AG09309 (cell line): ENCODE measurements at regions not wholly inside any gene's neighbourhood (a gene's known extent, or its start where the extent isn't known, plus 50 kb on each side); places are given as distances from the start of the nearest gene placed in this dataset.
"Not testable (repeated sequence)": the region's sequence is repeated elsewhere in the genome, so short reads cannot be mapped to it uniquely, and the experiment has no call there.

ENCODE experiments used
- DNase-seq: peaks from one replicate; pipeline ENCODE4 v3.0.0-alpha.2; 2010; ENCODE audit warnings: low read depth
- H3K4me3 ChIP-seq: 2 replicates; pipeline ENCODE4 v1.5.1; 2011; ENCODE audit warnings: mild to moderate bottlenecking, low read depth, low read length, moderate library complexity; ENCODE audit not compliant: control insufficient read depth
- TF ChIP-seq, protein P1 (sequence below): IDR thresholded peaks from 2 replicates; pipeline ENCODE4 v1.5.1; 2011; ENCODE audit warnings: mild to moderate bottlenecking, low read depth, low read length, inconsistent platforms; ENCODE audit not compliant: insufficient read depth, control insufficient read depth; ENCODE audit errors: missing control alignments

DNA sequence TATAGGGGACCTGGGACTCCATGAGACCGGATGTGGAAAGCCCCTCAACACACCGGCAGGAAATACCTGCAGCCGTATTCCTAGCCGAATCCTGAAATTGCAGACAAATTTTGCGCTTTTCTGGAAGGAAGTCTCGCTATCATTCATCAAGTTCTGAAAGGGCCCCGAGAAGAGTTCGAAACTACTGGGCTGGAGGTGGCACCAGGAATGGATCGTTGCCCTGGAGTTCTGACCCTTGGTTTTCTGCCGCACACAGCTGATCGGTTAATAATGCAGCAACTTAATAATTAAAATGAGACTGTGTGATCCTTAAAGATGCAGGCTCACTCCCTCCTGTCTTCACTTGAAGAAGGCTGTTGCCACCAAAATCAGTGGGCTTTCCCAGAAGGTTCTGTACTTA is 55.7 kb upstream of the MRTFB start:
- DNase-seq = no peak
- H3K4me3 ChIP-seq = no peak overlapping the region
- TF ChIP-seq, protein P1, sequence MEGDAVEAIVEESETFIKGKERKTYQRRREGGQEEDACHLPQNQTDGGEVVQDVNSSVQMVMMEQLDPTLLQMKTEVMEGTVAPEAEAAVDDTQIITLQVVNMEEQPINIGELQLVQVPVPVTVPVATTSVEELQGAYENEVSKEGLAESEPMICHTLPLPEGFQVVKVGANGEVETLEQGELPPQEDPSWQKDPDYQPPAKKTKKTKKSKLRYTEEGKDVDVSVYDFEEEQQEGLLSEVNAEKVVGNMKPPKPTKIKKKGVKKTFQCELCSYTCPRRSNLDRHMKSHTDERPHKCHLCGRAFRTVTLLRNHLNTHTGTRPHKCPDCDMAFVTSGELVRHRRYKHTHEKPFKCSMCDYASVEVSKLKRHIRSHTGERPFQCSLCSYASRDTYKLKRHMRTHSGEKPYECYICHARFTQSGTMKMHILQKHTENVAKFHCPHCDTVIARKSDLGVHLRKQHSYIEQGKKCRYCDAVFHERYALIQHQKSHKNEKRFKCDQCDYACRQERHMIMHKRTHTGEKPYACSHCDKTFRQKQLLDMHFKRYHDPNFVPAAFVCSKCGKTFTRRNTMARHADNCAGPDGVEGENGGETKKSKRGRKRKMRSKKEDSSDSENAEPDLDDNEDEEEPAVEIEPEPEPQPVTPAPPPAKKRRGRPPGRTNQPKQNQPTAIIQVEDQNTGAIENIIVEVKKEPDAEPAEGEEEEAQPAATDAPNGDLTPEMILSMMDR = no peak

DNA sequence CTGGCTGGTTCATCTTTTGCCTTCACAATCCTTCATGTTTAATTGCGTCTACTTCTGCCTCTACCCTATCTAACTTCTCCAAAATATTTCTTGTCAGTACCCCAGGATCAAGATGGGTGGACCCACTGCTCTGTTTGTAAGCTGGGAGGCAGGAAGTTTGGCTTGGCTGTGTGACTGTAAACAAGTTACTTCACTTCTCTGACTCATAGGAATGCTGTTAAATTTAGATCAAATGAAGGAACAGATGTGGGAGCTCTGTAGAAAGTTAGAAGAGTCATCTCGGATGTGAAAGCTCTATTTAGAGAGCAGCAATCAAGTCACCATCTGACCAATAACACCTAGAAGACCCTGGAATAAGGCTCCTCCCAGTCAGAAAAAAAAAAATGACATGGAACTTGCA is 55.2 kb upstream of the MRTFB start:
- DNase-seq = peak; percentile 60
- TF ChIP-seq, protein P1 = no peak
- no peak overlapping the region for H3K4me3 ChIP-seq

DNA sequence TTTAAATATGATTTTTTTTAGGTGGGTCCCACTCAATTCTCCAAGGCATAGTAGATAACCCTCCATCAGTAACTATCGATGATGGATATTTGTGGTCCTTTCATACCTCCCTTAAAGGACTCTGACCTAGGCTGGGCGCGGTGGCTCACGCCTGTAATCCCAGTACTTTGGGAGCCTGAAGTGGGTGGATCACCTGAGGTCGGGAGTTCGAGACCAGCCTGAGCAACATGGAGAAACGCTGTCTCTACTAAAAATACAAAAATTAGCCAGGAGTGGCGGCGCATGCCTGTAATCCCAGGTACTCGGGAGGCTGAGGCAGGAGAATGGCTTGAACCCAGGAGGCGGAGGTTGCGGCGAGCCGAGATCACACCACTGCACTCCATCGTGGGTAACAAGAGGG is 54.8 kb upstream of the MRTFB start:
- not testable (repeated sequence) for DNase-seq, H3K4me3 ChIP-seq

DNA sequence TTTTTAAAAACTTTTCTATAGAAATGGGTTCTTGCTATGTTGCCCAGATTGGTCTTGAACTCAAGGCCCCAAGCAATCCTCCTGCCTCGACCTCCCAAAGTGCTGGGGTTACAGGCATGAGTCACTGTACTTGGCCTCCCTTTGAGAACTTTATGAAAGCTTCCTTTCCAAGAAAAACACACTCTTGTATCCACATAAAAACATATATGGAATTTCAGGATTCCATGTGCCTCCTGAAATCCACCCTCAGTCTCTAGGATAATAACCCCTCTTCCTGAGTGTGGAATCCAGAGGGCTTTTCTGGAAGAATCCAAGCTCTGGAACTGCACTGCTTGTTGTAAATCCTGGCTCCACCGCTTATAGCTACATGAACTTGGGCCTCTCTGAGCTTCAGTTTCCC is 53.2 kb upstream of the MRTFB start:
- TF ChIP-seq, protein P1 = no peak
- no peak overlapping the region for H3K4me3 ChIP-seq
- DNase-seq = no peak

DNA sequence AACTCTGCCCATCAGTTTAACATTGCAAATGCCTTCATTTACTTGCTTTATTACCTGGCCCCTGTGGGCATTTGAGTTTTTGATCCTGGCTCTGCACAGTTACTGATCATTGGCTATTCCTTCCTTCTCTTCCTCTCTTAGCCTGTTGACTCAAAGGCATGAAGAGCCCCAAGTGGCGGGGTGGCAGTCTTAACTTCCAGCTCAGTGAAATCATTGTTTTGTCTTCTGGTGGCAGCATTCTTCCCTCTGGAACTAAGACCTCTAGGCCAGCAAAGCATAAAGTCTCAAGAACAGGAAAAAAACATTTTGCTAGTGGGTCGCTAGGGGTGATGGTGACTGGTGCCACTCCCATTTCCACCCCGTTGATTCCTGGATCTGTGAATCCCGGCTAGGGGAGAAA is 52.3 kb upstream of the MRTFB start:
- no peak overlapping the region for H3K4me3 ChIP-seq
- TF ChIP-seq, protein P1 = no peak
- no peak for DNase-seq

DNA sequence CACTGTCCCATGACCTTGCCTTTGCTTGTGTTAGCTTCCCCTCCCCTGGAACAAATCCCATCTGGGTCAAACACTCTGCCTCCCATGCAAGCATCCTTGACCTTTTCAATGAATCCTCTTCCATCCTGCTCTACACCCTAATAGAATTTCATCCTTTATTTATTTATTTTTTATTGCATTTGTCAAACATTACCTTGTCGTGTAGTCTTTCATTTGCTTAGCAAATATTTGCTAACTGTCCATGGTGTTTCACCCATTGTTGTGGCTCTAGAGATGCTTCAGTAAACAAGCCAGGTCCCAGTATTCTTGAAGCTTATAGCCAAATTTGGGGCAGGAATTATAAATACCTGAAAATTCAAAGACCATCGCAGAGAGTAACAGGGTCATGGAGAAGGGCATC is 51.0 kb upstream of the MRTFB start:
- no peak overlapping the region for H3K4me3 ChIP-seq
- DNase-seq = no peak
- TF ChIP-seq, protein P1 = no peak
